ENCODE measurements at regions not wholly inside any gene's neighbourhood (a gene's known extent, or its start where the extent isn't known, plus 50 kb on each side); places are given as distances from the start of the nearest gene placed in this dataset.

- H3K4me3 ChIP-seq (ENCODE audit: low read depth, low read length) = no peak overlapping the region
- no peak for DNase-seq
- H3K27me3 ChIP-seq (replicated peaks) = no peaks in the 10 kb centered on the region
- no peak overlapping the region for H3K27ac ChIP-seq
- TF ChIP-seq CTCF (IDR thresholded peaks at IDR 0.05; ENCODE audit: low read depth, low read length, missing control alignments) = no peak
- no peaks in the 10 kb centered on the region for H3K36me3 ChIP-seq (replicated peaks)
- in situ Hi-C loops (cut with HindIII; ENCODE audit: low pct_ligation_motif_present, low sequenced_read_pairs) = no loop called here
These were observed 118.9 kb upstream of the NECTIN1 start for GRCh38 chr11:119847853-119848252.

DNA sequence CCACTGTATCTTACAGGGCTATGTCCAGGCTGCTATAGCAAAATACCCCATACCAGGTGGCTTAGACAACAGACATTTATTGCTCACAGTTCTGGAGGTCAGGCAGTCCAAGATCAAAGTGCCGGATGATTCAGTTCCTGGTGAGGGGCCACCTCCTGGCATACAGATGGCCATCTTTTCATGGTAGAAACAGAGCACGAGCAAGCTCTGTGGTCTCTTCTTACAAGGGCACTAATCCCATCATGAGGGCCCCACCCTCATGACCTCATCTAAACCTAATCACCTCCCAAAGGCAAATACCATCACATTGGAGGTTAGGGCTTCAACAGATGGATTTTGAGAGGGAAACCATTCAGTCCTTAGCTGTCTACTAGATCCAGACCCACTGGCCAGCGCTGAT, 117.4 kb upstream of the NECTIN1 start:
- Histone ChIP-seq H3K36me3 (replicated peaks) (no peaks in the 10 kb centered on the region), H3K27me3 (replicated peaks) (no peaks in the 10 kb centered on the region), H3K27ac (no peak overlapping the region), H3K4me3 (ENCODE audit: low read depth, low read length) (no peak overlapping the region)
- DNase-seq = no peak
- in situ Hi-C loops (cut with HindIII; ENCODE audit: low pct_ligation_motif_present, low sequenced_read_pairs) = no loop called here
- no peak for TF ChIP-seq CTCF (IDR thresholded peaks at IDR 0.05; ENCODE audit: low read depth, low read length, missing control alignments)

GRCh38 chr11:119845756-119846155, 116.8 kb upstream of the NECTIN1 start:
- no peaks in the 10 kb centered on the region for H3K27me3 ChIP-seq (replicated peaks)
- no peak for TF ChIP-seq CTCF (IDR thresholded peaks at IDR 0.05; ENCODE audit: low read depth, low read length, missing control alignments)
- H3K4me3 ChIP-seq (ENCODE audit: low read depth, low read length) = no peak overlapping the region
- no peaks in the 10 kb centered on the region for H3K36me3 ChIP-seq (replicated peaks)
- in situ Hi-C loops (cut with HindIII; ENCODE audit: low pct_ligation_motif_present, low sequenced_read_pairs) = no loop called here
- H3K27ac ChIP-seq = no peak overlapping the region
- no peak for DNase-seq

DNA sequence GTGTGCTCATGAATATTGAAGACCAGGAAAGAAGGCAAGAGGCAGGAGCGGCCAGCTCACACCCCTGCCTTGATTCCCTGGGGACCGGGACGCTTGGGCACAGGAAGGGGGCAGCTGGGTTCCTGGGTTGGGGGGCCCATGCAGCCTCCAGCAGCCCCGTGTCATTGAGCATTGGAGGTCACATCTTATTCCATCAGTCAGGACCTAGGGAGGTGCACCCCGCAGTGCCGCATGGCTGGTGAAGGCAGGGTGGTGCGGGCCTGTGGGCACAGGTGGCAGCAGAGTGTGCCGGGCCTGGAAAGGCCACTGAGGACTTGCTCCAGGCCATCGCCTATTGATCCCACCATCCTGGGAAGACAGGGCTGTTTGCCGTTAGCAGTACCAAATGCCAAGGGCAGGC, 116.3 kb upstream of the NECTIN1 start:
- TF ChIP-seq CTCF (IDR thresholded peaks at IDR 0.05; ENCODE audit: low read depth, low read length, missing control alignments) = no peak
- no peaks in the 10 kb centered on the region for H3K36me3 ChIP-seq (replicated peaks)
- no peak overlapping the region for H3K4me3 ChIP-seq (ENCODE audit: low read depth, low read length)
- DNase-seq = no peak
- in situ Hi-C loops (cut with HindIII; ENCODE audit: low pct_ligation_motif_present, low sequenced_read_pairs) = no loop called here
- H3K27me3 ChIP-seq (replicated peaks) = no peaks in the 10 kb centered on the region
- no peak overlapping the region for H3K27ac ChIP-seq

DNA sequence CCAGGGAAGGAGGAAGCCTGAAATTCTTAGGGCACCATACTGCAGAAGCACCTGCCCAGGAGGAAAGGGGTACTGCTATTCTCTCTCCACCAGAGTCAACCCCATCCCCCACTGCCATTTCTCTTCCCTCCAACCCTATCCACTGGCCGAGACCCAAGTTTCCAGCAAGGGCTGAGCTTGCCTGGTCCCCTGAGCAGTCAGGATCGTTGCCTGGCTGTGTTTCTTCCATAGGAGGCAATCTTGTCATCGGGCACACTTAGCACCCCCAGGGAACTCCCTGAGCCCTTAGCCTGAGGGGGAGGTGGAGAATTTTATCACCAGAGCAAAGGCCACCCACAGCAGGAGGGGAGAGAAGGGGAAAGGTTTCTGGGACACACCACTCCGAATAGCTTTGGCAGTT, 115.8 kb upstream of the NECTIN1 start:
- no peak overlapping the region for H3K4me3 ChIP-seq (ENCODE audit: low read depth, low read length)
- H3K27me3 ChIP-seq (replicated peaks) = peaks cover under 1% of the 10 kb centered on the region
- H3K36me3 ChIP-seq (replicated peaks) = no peaks in the 10 kb centered on the region
- in situ Hi-C loops (cut with HindIII; ENCODE audit: low pct_ligation_motif_present, low sequenced_read_pairs) = no loop called here
- no peak overlapping the region for H3K27ac ChIP-seq
- no peak for TF ChIP-seq CTCF (IDR thresholded peaks at IDR 0.05; ENCODE audit: low read depth, low read length, missing control alignments)
- DNase-seq = no peak

- TF ChIP-seq CTCF (IDR thresholded peaks at IDR 0.05; ENCODE audit: low read depth, low read length, missing control alignments) = no peak
- peaks cover 2% of the 10 kb centered on the region for H3K27me3 ChIP-seq (replicated peaks)
- in situ Hi-C loops (cut with HindIII; ENCODE audit: low pct_ligation_motif_present, low sequenced_read_pairs) = no loop called here
- DNase-seq = no peak
- H3K27ac ChIP-seq = no peak overlapping the region
- H3K36me3 ChIP-seq (replicated peaks) = no peaks in the 10 kb centered on the region
- no peak overlapping the region for H3K4me3 ChIP-seq (ENCODE audit: low read depth, low read length)
These were observed 114.9 kb upstream of the NECTIN1 start for GRCh38 chr11:119843877-119844276.

Data from brain microvascular endothelial cell (primary cell).